HL-60/S4 (cell line): ENCODE measurements at regions not wholly inside any gene's neighbourhood (a gene's known extent, or its start where the extent isn't known, plus 50 kb on each side); places are given as distances from the start of the nearest gene placed in this dataset.

Experiments used
- in situ Hi-C: fragments of 300-500 bp; cut with MboI; formaldehyde crosslinking; loops from 2 replicates; pipeline ENCODE4 v1.14.3; 2022; ENCODE audit warnings: low sequenced_read_pairs

- in situ Hi-C loops, result no loop called here
Measured at GRCh38 chr6:23089981-23090380, 520.6 kb downstream of the HDGFL1 start.

DNA sequence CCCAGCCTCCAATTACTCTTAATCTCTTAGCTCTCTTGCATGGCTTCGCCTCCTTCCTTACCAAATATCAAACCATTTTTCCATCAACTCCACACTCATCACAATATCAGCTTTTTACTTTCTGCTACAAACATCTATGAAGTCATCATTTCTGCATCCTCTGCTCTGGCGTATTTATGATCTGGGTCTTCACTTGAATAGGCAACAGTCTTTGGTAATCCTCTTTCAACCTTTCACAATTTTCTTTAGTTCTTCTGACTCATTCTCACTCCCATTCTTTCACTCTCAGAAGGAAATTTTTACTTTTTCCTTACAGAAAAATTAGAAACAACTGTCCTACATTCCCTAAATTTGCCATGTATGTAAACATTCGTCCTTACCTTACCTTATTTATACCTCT, 522.4 kb downstream of the HDGFL1 start:
- in situ Hi-C loops, result no loop called here

GRCh38 chr6:23096876-23097275, 527.5 kb downstream of the HDGFL1 start:
- in situ Hi-C loops, result no loop called here

DNA sequence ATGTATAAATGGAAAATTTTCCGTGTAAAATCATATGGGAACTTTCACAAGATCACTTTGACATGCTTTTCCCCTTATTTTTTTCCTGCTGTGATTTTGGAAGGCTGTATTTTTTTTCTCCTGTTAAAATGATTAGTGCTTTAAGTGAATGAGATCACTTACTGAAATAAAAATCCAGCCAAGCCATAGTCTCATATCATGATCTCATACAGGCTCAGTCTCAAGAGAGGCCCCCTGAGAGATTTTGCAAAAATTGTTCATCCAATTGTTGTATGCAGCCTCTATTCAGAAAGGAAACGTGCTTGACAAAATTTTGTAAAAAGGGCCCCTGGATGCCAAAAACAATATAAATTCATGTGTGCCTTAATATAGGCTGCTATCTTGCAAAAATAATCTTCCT, 528.2 kb downstream of the HDGFL1 start:
- in situ Hi-C loops, result no loop called here

DNA sequence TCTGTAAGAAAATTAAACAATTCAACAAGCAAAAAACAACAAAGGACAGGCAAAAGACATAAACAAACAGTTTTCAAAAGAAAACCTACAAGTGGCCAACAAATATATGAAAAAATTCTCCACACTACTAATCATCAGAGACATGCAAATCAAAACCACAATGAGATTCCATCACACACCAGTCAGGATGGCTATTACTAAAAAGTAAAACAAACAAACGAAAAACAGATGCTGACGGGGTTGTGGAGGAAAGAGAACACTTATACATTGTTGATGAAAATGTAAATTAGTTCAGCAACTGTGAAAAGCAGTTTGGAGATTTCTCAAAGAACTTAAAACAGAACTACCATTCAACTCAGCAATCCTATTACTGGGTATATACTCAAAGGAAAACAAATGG, 537.6 kb downstream of the HDGFL1 start:
- in situ Hi-C loops, result no loop called here

DNA sequence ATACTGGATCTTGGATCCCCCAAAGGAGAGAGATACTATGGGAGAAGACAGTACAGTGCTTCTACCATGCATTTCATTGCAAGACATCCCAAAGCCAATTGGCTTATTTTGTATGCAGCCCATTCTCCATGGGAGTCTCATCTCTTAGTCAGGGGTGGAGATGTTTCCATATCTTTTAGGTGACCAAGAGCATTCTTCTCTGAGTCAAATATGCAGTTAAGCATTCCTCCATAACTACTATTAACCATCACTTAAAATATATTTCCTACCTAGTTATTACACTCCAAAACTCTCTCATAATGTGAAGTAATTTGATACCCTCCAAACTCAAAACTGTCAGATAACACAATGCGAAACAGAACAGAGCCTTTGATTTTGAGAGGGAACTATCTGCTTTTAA, 542.6 kb downstream of the HDGFL1 start:
- in situ Hi-C loops, result no loop called here

- in situ Hi-C loops, result no loop called here
Measured at GRCh38 chr6:23114812-23115504, 545.6 kb downstream of the HDGFL1 start.

- in situ Hi-C loops, result no loop called here
Measured at GRCh38 chr6:23137611-23138010, 568.2 kb downstream of the HDGFL1 start.

DNA sequence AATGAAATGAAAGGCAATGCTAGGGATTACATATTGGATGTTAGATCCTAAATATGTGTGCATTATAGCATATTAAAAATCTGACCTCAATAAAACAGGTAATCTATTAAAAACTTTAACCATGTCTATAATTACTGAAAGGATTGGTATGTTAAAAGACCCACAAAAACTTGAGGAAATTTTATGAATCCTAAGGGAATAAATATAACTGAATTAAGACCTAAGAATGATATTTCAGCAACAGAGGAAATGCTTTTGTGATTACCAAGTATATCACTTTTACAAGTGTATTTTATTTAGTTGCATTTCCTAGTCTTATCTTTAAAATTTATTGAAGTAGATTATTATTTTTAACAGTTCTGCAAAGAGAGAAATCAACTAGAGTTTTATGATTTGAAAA, 571.5 kb downstream of the HDGFL1 start:
- in situ Hi-C loops, result no loop called here

DNA sequence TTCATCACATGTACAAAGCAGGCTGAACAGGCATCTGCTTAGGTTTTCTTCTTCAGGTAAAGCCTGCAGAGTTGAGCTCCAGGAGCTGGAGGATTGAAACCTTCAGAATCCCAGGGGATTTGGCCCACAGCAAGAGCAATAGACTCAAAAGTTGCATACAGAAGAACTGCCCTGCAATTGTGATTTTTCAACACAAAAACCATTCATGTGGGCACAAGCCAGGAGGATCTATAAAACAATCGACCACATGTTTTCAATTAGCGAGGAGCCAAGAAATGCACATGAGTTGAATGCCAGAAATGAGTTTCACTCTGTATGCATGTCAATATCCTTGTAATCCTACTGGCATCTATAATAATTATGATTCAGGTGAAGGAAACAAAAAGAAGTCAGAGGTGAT, 576.4 kb downstream of the HDGFL1 start:
- in situ Hi-C loops, result no loop called here

DNA sequence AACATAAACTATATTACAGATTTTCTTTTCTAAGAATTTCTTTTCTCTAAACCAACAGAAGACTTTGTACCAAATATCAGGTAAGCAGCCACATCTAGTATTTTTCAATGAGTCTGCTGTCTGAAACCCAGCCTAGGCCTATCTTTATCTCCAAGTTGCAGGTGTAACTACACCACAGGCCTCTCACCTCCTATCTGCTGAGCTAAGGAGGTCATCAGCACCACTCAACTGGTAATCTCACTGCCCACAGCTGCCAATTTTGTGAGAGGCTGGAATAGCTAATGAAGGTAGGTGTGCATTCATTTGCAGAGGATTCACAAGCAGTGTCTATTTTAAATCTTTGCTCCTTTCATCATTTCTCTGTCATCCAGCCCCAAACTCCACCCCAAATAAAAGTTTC, 584.8 kb downstream of the HDGFL1 start:
- in situ Hi-C loops, result no loop called here

DNA sequence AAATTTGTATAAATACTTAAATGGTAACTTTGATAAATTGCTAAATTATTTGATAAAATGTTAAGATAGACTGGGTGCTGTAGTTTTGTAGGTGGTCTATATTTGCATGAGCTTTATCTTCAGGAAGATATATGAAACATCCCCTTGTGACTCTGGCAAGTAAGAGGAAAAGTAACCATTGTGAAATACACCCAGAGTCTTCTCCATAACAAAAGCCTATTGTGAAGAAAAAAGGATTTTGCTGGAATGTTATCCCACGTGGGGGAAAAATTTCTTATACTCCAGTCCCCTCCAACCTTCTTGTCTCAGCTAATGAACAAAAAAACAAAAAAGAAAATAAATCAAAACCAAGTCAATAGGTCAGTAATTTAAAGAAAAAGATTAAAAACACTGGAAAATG, 600.7 kb downstream of the HDGFL1 start:
- in situ Hi-C loops, result no loop called here

GRCh38 chr6:23173234-23173633, 603.9 kb downstream of the HDGFL1 start:
- in situ Hi-C loops, result no loop called here

DNA sequence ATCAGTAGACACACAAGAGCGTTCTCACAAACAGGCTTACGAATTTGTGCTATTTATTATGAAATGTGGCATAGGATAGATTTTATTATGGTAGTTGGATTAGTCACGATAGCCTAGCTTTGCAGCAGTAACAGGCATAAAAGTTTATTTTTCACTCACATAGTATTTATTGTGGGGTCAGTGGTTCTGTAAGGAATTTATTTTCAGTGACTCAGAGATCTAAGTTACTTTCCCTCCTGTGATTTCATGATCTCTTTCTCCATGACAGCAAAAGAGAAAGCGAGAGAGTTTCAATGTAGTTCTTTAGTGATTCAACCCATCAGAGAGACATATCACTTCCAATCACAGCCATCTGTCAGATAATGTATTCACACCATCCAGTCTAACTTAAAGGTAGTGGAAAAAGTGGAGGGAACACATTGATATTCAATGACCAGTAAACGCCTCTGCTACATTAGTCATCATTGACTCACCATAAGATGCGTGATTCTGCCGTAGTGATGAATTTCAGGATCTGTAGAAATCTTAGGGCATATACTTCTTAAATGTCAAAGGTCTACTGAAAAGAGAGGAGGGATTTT, 605.5 kb downstream of the HDGFL1 start:
- in situ Hi-C loops, result no loop called here

GRCh38 chr6:23175391-23175790, 606.0 kb downstream of the HDGFL1 start:
- in situ Hi-C loops, result no loop called here

- in situ Hi-C loops, result no loop called here
Measured at GRCh38 chr6:23176471-23176870, 607.1 kb downstream of the HDGFL1 start.

GRCh38 chr6:23176883-23177282, 607.5 kb downstream of the HDGFL1 start:
- in situ Hi-C loops, result no loop called here

DNA sequence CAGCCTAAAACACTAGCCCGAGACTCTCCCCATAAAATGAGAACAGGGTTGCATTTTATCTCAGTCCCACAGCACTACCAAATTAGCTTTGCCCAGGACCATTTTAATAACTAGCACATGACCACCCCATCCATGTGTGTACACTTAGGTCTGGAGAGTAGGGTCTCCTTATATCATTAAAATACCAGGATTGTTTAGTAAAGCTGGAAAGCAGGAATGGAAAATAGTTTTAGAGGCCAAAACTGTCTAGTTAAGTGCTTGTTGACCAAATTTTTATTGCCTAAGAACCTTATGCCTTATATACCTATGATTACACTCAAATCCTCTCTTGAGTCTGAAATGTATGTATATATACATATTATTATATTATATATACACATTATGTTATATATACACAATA, 608.4 kb downstream of the HDGFL1 start:
- in situ Hi-C loops, result no loop called here

GRCh38 chr6:23179994-23180393, 610.6 kb downstream of the HDGFL1 start:
- in situ Hi-C loops, result no loop called here

- in situ Hi-C loops, result no loop called here
Measured at GRCh38 chr6:23180504-23181293, 611.3 kb downstream of the HDGFL1 start.

GRCh38 chr6:23181356-23182110, 612.2 kb downstream of the HDGFL1 start:
- in situ Hi-C loops, result no loop called here
